Glomerular endothelial cell (primary cell): ENCODE measurements at regions not wholly inside any gene's neighbourhood (a gene's known extent, or its start where the extent isn't known, plus 50 kb on each side); places are given as distances from the start of the nearest gene placed in this dataset.
"Not testable (repeated sequence)": the region's sequence is repeated elsewhere in the genome, so short reads cannot be mapped to it uniquely, and the experiment has no call there.

ENCODE experiments used
- DNase-seq: peaks from one replicate; pipeline ENCODE4 v3.0.0-alpha.2; 2011; ENCODE audit warnings: low read depth, low spot score; ENCODE audit errors: extremely low read depth

GRCh38 chr14:30252783-30253674, 305.9 kb upstream of the G2E3 start:
- no peak for DNase-seq

GRCh38 chr14:30256627-30257026, 302.3 kb upstream of the G2E3 start:
- DNase-seq: no peak

DNA sequence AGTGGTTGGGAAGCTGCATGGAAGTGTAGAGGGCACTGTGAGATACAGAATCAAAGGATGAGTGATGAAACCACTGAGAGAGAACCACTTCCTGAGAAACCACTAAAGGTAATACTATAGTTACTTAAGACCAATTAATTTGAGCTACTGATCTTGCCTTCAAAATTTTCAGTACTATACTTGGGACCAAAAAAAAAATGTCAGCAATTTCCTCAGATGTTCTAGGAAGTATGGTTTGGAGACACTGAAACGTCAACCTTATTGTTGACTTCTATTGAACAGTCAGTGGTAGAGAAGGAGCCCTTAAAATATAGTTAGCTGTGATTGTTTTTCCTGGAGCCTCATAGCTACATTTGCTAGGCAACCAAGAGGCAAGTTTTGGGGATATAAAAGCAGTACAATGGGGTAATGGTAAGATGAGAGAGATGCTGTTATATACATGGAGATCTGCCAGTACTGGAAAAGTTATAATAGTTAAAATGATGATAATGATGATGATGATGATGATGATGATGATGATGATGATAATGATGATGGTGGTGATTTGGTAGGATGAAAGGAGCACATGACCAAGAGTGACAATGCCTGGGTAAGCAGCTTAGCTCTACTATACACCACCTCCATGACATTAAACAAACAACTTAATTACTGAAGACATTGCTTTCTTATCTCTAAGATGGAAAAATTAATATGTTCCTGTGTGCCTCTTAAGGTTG, 300.9 kb upstream of the G2E3 start:
- no peak for DNase-seq

GRCh38 chr14:30260833-30261607, 297.9 kb upstream of the G2E3 start:
- no peak for DNase-seq

GRCh38 chr14:30264161-30264560, 294.8 kb upstream of the G2E3 start:
- DNase-seq: no peak

- DNase-seq: no peak
Measured at GRCh38 chr14:30266290-30266689, 292.7 kb upstream of the G2E3 start.

DNA sequence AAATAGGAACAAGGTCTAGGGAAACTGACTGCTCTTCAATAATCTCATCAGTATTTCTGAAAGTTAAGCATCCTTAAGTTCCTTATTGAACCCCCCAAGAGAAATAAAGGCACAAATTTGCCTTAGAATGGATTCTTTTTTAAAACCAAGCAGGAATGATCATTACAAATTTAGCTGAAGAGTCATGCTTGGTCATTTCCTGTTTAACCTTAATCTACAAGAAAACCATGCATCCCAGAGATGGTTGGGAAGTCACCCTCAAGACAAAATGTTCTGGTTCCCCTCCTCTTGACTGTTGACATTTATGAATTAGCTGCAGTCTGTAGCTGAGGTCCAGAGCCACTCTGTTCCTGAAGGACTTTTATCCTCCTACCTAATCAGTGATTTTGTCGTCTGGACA, 291.8 kb upstream of the G2E3 start:
- DNase-seq: no peak

- DNase-seq: peak; percentile 55
Measured at GRCh38 chr14:30270200-30271161, 288.5 kb upstream of the G2E3 start.

GRCh38 chr14:30271811-30272323, 287.1 kb upstream of the G2E3 start:
- no peak for DNase-seq

- no peak for DNase-seq
Measured at GRCh38 chr14:30272848-30273832, 285.8 kb upstream of the G2E3 start.

DNA sequence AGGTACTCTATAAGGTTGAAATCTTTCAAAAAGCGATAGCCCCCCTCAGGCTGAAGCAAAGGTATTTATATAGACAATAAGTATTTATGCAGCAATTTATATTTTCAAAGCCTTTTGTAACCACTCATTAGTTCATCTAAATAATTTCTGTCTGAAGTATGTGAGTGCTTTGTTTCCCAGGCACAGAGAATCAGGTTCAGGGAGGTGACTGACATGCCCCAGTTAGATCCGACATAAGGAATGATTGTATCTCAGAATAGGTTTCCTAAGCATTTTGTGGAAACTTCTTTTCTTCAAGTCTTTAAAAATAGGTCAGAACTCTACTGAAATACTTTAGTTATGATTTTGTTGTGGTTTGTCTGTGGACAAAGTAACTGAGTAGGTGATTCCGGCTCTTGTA, 283.4 kb upstream of the G2E3 start:
- no peak for DNase-seq

DNA sequence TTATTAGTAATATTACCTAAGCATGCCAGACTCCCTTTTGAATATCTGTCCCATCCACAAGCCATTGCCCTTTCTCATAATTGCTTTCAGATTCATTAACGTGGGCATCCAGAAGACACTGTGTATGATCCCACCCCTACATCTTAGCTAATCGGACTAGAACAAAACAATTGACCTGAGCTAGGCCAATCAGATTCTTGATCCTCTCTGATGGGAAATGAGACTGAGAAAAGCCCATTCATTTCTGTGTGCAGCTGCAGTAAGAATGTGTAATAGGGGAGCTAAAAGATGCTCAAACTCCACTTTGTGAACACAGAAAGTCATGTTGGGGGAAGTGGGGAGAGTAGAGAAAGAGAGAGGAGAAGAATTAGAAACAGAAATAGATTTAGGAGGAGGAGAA, 281.7 kb upstream of the G2E3 start:
- DNase-seq: no peak

- not testable (repeated sequence) for DNase-seq
Measured at GRCh38 chr14:30278856-30279255, 280.1 kb upstream of the G2E3 start.

GRCh38 chr14:30283822-30284446, 275.0 kb upstream of the G2E3 start:
- no peak for DNase-seq

GRCh38 chr14:30284808-30285207, 274.1 kb upstream of the G2E3 start:
- DNase-seq: no peak

DNA sequence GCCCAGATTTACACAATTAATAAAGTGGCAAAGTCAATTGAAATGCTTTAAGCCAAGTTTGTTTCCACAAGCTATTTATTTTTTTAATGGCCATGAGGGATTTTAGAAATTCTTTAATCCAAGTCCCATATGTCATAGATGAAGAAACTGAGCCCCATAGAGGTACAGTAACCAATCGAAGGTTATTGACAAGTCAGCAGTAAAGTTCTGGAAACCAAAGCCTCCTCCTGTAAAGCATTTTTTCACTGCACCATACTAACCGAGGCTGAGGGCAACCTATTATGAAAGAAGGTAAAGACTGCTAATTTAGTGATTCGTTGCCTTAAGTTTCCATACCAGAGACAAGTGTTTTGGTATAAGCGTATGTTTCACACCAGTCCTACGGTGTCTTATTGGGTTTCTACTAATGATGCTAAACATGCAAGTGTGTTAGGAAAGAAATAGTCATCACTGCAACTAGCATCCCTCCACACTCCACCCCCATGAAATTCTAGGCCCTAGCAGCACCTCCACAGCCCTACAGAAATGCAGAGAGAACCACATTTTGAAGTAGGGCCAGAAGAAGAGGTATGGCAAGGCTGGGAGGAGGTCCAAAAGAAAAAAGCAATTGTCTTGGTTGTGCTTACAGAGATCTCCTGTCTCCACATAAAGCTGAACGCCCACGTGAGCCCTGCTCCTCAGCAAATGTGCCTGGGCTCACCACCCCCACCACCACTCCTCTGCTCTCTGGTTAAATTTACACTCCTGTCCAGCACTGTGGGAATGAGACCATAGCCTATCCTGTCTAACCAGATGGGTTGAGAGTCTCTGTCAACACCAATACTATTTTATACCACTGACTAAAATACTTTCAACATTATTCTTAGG, 271.1 kb upstream of the G2E3 start:
- no peak for DNase-seq

DNA sequence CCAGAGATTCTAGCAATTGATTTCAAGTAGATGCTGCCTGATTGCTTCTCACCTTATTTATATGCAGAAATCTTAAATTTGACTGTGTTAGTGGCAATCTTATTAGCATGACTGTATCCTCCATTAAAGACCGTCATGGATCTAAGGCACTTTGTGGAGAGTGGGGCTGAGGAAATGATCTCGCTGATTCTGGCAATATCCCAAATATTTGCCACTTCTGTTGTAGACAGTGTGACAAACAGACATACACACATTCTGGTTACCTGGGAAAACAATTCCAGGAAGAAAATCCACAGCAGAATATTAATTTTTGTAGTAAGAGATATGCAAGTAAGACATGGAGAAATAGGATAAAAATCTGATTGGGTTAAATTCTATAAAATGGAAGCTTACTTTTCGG, 269.0 kb upstream of the G2E3 start:
- DNase-seq: no peak
